ENCODE measurements at regions not wholly inside any gene's neighbourhood (a gene's known extent, or its start where the extent isn't known, plus 50 kb on each side); places are given as distances from the start of the nearest gene placed in this dataset.

GRCh38 chr6:169955731-169956437 is 204.5 kb downstream of the ERMARD start:
- no peak overlapping the region for H3K27ac ChIP-seq
- TF ChIP-seq ZFX (IDR thresholded peaks at IDR 0.05) (no peak), CTCF (conservative IDR thresholded peaks at IDR 0.05) (no peak)

GRCh38 chr6:169954977-169955376 is 203.6 kb downstream of the ERMARD start:
- H3K27ac ChIP-seq = no peak overlapping the region
- TF ChIP-seq CTCF (conservative IDR thresholded peaks at IDR 0.05) = no peak
- TF ChIP-seq ZFX (IDR thresholded peaks at IDR 0.05) = no peak

- H3K27ac ChIP-seq = no peak overlapping the region
- TF ChIP-seq ZFX (IDR thresholded peaks at IDR 0.05) (no peak), CTCF (conservative IDR thresholded peaks at IDR 0.05) (no peak)
These were observed 202.3 kb downstream of the ERMARD start for GRCh38 chr6:169953686-169954085.

- no peak overlapping the region for H3K27ac ChIP-seq
- TF ChIP-seq CTCF (conservative IDR thresholded peaks at IDR 0.05) (peak; percentile 64), ZFX (IDR thresholded peaks at IDR 0.05) (no peak)
These were observed 199.1 kb downstream of the ERMARD start for GRCh38 chr6:169950558-169950957.

GRCh38 chr6:169949511-169950097 is 198.2 kb downstream of the ERMARD start:
- no peak overlapping the region for H3K27ac ChIP-seq
- TF ChIP-seq ZFX (IDR thresholded peaks at IDR 0.05) (no peak), CTCF (conservative IDR thresholded peaks at IDR 0.05) (no peak)

GRCh38 chr6:169946971-169947370 is 195.5 kb downstream of the ERMARD start:
- TF ChIP-seq CTCF (conservative IDR thresholded peaks at IDR 0.05) (no peak), ZFX (IDR thresholded peaks at IDR 0.05) (no peak)
- H3K27ac ChIP-seq = no peak overlapping the region

GRCh38 chr6:169945117-169945516 is 193.7 kb downstream of the ERMARD start:
- TF ChIP-seq ZFX (IDR thresholded peaks at IDR 0.05) (no peak), CTCF (conservative IDR thresholded peaks at IDR 0.05) (no peak)
- H3K27ac ChIP-seq = peak overlapping the region; percentile 34

Measured in C4-2B (cell line).